Superior temporal gyrus (tissue), 1 donor: ENCODE measurements at regions not wholly inside any gene's neighbourhood (a gene's known extent, or its start where the extent isn't known, plus 50 kb on each side); places are given as distances from the start of the nearest gene placed in this dataset.
"Not testable (repeated sequence)": the region's sequence is repeated elsewhere in the genome, so short reads cannot be mapped to it uniquely, and the experiment has no call there.

Experiments
- DNase-seq: peaks from one replicate; pipeline ENCODE4 v3.0.0-alpha.2; 2016; ENCODE audit errors: extremely low spot score

DNA sequence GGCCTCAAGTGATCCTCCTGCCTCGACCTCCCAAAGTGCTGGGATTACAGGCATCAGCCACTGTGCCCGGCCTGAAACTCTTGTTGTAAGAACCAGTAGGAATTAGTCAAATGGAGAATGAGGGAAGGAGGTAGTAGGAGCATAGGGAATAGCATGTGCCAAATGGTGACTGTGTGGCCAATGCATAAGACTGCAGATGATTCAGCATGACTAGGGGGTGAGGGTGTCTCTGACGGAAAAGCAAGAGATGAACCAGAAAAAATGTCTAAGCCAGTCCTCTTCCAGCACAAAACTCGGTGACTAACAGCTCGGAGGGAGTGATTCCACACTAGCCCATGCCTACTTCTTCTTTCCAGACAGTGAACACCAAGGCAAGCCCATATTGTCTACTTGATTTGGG lies 58.2 kb upstream of the DUSP21 start:
- no peak for DNase-seq

DNA sequence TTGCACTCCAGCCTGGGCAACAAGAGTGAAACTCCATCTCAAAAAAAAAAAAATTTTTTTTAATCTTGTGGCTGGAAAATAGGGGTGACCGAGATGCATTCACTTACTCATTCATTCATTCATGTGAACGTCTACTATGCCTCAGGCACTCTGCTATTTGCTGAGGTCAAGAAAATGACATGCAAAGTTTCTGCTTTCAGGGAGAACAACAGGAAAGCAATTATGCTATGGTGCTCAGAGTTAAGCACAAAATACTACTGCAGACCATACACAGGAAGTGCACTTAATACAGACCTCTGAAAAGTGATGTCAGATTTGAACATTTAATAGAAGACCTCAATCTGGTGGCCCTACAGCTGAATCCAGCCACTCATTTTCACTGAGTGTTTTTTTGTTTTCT lies 59.6 kb upstream of the DUSP21 start:
- DNase-seq: no peak

DNA sequence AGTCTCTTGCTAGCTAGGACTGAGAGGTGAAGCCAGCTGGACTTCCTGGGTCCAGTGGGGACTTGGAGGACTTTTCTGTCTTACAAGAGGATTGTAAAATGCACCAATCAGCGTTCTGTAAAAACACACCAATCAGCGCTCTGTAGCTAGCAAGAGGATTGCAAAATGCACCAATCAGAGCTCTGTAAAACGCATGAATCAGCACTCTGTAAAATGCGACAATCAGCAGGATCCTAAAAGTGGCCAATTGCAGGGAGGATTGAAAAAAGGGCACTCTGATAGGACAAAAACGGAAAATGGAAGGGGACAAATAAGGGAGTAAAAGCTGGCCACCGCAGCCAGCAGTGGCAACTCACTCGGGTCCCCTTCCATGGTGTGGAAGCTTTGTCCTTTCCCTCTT lies 65.6 kb upstream of the DUSP21 start:
- DNase-seq: no peak

DNA sequence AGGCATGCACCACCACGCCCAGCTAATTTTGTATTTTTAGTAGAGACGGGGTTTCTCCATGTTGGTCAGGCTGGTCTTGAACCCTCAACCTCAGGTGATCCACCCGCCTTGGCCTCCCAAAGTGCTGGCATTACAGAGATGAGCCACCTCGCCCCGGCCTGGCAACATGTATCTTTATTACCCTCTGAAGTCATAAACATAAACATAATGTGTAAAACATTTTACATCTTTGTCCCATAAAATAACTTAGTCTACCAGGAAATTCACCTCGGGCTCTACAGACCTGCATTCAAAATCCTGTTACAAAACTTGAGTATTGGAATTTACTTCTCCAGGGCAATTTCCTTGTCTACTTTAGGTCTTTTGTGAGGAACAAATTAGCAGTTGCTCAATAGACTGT lies 68.1 kb upstream of the DUSP21 start:
- no peak for DNase-seq

DNA sequence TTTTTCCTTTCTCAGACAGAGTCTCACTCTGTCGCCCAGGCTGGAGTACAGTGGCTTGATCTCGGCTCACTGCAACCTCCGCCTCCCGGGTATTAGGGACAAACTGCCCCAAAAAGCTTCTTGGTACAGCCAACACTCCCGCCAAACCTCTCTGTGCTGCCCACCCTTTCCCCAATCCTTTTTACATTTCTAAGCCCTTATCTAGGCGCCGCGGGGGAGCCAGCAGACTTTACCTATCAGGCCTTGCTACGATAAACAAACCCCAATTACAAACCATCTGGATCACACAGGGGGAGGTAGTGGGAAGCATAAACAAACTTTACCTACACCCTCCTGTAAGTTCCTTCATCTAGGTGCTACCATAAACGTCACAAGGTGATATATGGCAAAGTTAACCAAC lies 69.8 kb upstream of the DUSP21 start:
- DNase-seq: not testable (repeated sequence)

DNA sequence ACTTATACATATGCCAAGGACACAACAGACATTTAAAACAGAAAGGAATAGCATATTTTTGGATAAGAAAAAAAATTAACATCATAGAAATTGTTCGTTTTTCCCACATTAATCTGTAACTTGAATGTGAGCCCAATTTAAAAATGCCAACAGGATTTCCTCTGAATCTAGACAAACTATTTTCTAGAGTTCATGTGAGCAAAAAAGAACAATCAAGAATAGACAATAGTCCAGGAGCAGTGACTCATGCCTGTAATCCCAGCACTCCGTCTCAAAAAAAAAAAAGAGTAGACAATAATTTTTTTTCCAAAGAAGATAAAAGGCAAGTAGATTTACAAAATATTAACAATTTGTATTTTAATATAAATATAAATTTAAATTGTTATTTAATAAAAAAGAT lies 73.7 kb upstream of the DUSP21 start:
- DNase-seq: no peak

DNA sequence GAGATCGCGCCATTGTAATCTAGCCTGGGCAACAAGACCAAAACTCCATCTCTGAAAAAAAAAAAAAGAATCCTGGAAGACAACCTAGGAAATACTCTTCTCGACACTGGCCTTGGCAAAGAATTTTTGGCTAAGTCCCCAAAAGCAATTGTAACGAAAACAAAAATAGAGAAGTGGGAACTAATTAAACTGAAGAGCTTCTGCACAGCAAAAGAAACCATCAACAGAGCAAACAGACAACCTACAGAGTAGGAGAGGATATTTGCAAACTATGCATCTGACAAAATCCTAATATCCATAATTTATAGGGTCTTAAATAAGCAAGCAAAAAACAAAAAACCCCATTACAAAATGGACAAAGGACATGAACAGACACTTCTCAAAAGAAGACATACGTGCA lies 76.5 kb upstream of the DUSP21 start:
- DNase-seq: no peak

DNA sequence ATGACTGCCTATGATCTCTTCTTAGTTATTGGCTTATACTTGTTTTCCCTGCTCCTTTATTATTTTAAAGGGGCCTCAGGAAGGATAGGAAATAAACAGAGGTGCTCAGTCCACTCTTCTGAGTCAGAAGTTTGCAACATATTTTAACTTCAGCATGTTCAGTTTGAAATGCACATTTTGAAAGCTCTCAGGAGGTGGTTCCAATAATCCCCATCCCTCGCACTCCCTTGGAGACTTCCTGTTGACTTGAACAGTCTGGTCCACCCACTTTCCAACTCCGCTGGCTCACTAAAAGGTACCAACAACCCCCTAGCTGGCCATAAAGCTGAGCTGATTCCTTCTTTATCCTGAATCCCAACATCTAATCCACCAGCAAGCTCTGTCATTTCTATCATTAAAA lies 78.3 kb upstream of the DUSP21 start:
- no peak for DNase-seq

DNA sequence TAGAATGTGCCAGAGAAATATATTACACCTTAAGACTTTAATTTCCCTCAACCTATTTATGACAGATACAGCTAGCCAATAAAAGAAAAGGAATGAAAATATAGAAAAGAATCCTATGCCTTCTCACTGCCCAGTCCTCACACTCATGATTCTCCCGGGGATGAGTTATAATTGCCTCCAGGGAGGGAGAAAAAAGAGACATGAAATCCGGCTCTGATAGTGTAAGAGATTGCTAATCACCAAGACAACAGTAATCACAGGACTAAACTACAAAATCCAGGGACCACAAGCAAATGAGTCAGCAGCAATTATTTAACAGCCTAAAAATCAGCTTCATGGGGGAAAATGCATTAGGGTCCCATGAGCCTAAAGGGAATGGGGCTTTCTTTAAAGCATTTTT lies 95.9 kb upstream of the DUSP21 start:
- no peak for DNase-seq

DNA sequence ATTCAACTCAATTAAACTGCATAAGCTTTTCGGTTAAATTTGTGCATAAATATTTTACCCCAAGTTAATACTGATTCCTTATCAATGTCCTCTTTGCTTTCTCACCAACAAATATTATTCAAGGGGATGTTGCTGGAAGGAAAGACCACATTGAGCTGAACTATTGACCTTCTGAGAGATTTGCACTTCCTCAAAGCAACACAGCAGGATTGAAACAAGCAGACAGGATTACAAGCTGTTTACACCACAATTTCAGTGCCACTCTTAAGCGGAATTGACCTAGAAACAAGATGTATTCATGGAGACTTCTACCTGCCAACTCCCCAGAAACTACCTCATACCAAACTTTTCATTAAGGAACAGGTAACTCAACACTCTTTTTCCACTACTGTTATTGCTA lies 96.5 kb upstream of the DUSP21 start:
- no peak for DNase-seq

DNA sequence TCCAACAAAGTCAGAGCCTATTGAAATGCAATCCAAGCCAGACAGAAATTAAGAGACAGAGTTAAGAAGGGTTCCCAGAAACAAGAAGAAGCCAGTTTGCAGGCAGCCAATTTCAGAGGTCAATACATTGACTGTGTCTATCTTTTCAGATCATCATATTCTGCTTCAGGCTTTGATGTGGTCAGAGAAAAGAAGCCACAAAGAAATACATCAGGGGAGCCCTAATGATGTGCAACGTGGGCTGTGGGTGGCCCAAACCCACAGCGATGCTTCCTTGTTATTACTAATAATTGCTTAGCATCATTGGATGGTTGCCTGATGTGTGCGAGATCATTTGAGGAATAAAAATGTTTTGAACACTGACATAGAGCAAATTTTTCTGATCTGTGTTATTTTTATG lies 99.0 kb upstream of the DUSP21 start:
- no peak for DNase-seq

DNA sequence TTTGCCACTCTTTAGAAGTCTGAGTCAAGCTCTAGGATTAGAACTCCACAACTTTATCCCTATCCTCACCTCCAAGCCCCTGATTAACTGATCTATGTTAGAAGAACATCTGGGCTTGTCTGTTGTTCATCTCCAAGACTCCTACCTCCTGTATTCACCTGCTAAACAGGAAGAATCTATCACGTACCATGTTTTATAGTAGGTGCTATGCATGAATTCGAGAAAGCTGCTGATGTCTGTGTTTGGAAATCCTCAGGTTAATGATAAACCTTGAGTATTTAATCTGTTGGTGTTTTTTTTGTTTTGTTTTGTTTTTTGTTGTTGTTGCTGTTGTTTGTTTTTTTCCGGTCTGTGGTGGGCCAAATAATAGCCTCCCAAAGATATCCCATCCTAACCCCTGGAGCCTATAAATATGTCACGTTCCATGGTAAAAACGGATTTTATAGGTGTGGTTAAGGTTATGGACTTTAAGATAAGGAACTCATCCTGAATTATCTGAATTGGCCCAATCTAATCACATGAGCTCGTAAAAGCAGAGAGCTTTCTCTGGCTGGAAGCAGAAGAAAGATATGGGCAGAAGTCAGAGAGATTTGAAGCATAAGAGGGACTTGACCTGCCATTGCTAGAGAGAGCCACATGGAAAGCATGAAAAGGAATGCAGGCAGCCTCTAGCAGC lies 101.2 kb upstream of the DUSP21 start:
- DNase-seq: no peak

DNA sequence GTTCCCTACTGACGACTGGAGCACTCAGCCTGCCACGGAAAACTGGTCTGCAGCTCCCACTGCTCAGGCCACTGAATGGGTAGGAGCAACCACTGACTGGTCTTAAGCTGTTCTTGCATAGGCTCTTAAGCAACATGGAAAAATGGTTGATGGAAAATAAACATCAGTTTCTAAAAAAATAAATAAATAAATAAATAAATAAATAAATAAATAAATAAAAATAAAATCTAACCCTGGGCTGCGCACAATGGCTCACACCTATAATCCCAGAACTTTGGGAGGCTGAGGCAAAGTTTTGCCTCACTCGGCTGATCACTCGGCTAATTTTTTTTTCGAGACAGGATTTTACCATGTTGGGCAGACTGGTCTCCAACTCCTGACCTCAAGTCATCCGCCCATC lies 102.0 kb upstream of the DUSP21 start:
- not testable (repeated sequence) for DNase-seq

DNA sequence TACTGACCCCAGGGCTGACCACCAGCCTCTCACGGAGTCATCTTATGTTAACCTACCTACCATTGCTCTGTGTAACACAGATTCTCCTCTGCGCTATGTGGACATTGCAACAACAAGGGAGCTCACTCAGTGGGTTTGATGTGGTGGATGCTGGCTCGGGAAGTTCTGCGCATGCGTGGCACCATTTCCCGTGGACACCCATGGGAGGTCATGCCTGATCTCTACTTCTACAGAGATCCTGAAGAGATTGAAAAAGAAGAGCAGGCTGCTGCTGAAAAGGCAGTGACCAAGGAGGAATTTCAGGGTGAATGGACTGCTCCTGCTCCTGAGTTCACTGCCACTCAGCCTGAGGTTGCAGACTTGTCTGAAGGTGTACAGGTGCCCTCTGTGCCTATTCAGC lies 102.4 kb upstream of the DUSP21 start:
- DNase-seq: not testable (repeated sequence)

DNA sequence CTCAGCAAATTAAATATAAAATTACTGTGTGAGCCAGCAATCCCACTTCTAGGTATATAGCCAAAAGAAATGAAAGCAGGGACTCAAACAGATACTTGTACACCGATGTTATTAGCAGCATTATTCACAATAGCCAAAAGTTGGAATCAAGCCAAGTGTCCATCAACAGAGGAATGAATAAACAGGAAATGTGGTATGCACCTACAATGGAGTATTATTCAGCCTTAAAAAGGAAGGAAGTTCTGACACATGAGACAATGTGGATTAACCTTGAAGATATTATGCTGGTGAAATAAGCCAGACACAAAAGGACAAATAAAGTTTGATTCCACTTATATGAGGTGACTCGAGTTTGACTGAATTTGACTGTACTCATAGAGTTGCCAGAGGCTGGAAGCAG lies 108.3 kb upstream of the DUSP21 start:
- DNase-seq: no peak

DNA sequence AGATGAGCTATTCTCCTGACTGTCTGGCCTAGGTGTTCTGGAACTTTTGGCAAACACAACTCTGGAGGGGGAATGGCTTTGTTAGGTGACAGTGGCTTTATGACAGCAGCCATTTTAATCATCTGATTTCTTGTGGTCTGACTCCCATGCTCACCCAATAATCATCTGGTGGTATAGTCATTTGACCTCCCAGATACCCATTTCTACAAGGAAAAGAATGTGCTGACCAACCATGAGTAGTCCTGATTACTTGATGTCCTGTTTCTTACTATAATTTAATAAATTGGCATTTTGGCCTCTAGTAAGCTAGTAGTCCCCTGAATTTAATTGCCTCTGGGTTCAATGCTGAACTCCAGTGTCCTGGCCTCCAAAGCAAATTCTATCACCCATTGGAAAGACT lies 109.9 kb upstream of the DUSP21 start:
- DNase-seq: no peak

DNA sequence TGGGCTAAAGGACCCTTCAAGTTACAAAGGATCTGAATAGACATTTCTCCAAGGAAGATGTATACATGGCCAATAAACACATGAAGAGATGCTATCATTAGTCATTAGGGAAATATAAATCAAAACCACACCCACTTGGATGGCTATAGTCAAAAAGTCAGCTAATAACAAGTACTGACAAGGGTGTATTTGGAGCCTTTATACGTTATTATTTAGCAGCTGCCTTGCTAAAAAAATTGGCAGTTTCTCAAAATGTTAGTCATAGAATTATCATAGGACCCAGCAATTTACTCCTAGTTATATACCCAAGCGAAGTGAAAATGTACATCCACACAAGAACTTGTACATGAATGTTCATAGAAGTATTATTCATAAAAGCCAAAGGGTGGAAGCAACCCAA lies 112.7 kb upstream of the DUSP21 start:
- DNase-seq: no peak

DNA sequence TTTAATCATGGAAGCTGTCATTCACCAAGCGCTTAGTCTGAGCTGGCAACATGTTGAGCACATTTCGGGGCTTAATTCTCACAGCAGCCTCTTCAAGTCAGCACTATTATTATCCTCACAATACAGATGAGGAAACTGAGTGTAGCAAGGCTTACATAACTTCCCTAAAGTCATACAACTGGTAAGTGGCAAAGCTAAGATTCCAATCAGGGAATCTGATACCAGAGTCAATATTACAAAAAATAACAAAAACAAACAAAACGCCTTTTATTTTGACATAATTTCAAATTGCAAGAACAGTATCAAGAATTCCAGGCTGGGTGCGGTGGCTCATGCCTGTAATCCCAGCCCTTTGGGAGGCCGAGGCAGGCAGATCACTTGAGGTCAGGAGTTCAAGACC lies 120.4 kb upstream of the DUSP21 start:
- DNase-seq: no peak

DNA sequence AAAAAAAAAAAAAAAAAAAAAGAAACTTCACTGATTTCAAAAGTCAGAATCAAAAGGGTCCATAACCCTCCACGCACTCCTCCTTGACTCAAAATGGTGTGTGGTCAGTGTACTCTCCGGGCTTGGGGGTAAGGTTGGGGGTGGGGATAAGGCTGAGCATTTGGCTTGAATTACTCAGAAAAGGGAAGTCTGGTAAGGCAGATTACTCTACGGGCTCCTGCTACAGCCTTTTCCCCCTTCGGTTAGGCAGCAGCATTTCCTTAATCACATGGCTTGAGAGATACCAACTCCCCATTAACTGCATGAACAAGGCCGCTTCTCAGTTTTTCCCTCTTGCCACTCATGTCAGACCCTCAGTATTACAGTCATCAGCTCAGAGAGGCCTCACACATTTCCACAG lies 135.4 kb upstream of the DUSP21 start:
- DNase-seq: no peak

DNA sequence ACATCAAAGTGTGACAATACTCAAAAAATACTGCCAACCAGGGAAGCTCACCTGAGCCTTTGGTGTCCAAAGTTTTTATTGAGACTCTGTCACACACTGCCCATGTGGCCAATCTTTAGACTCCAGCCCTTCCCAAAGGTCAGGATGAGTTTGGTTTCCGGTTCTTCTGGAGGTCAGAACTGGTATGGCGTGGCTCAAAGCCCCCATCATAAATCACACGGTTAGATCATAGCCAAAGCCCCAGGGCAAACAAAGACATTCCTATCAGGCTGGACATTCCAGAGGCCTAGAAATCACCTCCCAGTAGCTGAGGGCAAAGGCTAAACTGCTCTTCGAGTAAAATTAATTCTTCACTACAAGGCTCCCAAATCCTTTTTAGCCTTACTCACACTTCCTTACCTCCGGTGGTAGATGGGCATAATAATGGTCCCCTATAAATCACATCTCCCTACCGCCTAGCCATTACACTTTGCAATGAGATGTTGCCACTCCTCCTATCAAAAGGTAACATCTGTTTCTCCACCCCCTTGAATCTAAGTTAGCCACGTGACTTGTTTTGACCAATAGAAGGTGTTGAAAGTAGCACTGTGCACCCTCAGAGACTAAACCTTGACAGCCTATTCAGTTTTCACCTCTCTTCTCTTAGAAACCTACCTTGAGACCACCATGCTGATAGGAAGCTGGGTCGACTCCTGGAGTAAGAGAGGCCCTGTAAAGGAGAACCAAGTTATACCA lies 137.8 kb upstream of the DUSP21 start:
- DNase-seq: no peak

DNA sequence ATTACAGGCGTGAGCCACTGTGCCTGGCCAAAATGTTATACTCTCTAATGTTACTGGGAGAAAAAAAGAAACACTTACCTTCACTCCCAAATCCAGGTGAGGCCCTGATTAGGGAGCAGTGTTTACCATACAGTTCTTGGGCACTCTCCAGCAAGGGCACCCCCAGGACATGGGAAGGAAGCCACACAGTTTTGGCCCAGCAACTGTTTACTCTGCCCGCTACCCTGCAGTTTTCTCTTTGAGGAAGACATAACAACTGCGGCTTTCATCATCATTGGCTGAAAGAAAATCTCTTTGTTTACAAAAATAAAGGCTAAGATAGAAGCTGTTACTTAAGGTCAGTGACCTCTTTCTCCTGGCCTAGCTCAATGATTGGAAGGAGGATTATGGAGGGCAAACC lies 145.5 kb upstream of the DUSP21 start:
- DNase-seq: no peak

DNA sequence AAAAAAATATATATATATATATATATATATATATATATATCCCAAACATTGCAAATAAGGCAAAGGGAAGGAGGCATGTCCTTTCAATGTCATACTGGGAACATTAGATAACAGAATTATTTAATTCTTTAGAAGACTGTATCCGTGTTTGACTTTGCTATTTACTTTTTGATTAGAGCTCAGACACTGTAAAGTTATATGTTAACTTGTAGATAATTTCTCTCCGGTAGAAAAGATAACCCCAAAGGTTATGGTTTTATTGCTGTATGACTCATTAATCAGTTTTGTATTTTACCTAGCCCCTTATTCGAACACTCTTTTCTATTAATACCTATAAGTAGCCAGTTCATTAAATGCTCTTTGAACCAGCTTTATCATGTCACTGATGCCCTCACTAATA lies 150.6 kb upstream of the DUSP21 start:
- DNase-seq: no peak

DNA sequence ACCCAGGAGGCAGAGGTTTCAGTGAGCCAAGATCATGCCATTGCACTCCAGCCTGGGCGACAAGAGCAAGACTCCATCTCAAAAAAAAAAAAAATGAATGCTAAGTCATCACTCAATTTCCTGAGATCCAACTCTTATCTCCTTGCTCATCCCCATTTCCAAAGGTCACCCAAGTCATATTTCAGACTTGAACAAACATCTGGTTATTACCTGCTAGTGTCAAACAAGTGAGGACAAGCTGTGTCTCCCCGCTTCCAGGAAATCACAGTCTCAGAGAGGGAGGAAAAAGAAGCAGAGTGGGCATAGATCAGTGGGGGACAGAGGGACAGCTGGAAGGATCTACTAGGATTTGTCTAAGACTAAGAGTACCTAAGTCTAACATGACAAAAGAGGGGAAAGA lies 147.5 kb upstream of the FUNDC1 start:
- no peak for DNase-seq
